ENCODE measurements at regions not wholly inside any gene's neighbourhood (a gene's known extent, or its start where the extent isn't known, plus 50 kb on each side); places are given as distances from the start of the nearest gene placed in this dataset.
"Not testable (repeated sequence)": the region's sequence is repeated elsewhere in the genome, so short reads cannot be mapped to it uniquely, and the experiment has no call there.

- no peak for DNase-seq
- Histone ChIP-seq H3K4me3 (ENCODE audit: low read length) (no peak overlapping the region), H3K9me3 (ENCODE audit: low read length) (no peaks in the 10 kb centered on the region), H3K27ac (ENCODE audit: low read length) (no peak overlapping the region), H3K9ac (ENCODE audit: low read length) (no peak overlapping the region), H3K36me3 (ENCODE audit: low read depth, low read length) (no peaks in the 10 kb centered on the region), H3K27me3 (ENCODE audit: low read length) (no peaks in the 10 kb centered on the region), H4K20me1 (ENCODE audit: low read length) (no peaks in the 10 kb centered on the region), H2AFZ (ENCODE audit: low read length) (no peak overlapping the region), H3K4me2 (ENCODE audit: low read length) (no peak overlapping the region), H3K9me2 (replicated peaks; ENCODE audit: low read length) (no peaks in the 10 kb centered on the region), H3K79me2 (ENCODE audit: low read length) (no peaks in the 10 kb centered on the region), H3F3A (ENCODE audit: low read length, unreplicated experiment) (no peaks in the 10 kb centered on the region), H3K4me1 (ENCODE audit: insufficient read depth, low read length) (no peaks in the 10 kb centered on the region)
- ATAC-seq = no peak
- ChIA-PET POLR2A (ENCODE audit: unreplicated experiment) (no interaction called here), CTCF (no interaction called here)
- TF ChIP-seq EZH2phosphoT487 (IDR thresholded peaks at IDR 0.05; ENCODE audit: borderline replicate concordance, low read length) (no peak), CTCF (conservative IDR thresholded peaks at IDR 0.05; ENCODE audit: low read depth, low read length) (no peak), EZH2 (IDR thresholded peaks at IDR 0.05; ENCODE audit: low read length, unreplicated experiment) (no peak)
- intact Hi-C loops (cut with micrococcal nuclease) = no loop called here
- BruUV-seq (replicated peaks) = no TSS peak
These were observed 107.5 kb upstream of the SYT10 start for GRCh38 chr12:33547084-33547483.

- H3K36me3 ChIP-seq (ENCODE audit: low read depth, low read length); BruUV-seq (replicated peaks); H3K27ac ChIP-seq (ENCODE audit: low read length); CTCF ChIA-PET; DNase-seq; intact Hi-C loops (cut with micrococcal nuclease); H3K4me1 ChIP-seq (ENCODE audit: insufficient read depth, low read length); H3K4me2 ChIP-seq (ENCODE audit: low read length); H3K9me2 ChIP-seq (replicated peaks; ENCODE audit: low read length); H3K4me3 ChIP-seq (ENCODE audit: low read length); H3K79me2 ChIP-seq (ENCODE audit: low read length); H3K9ac ChIP-seq (ENCODE audit: low read length); ATAC-seq; H3F3A ChIP-seq (ENCODE audit: low read length, unreplicated experiment); H3K27me3 ChIP-seq (ENCODE audit: low read length); H2AFZ ChIP-seq (ENCODE audit: low read length); H4K20me1 ChIP-seq (ENCODE audit: low read length); H3K9me3 ChIP-seq (ENCODE audit: low read length); POLR2A ChIA-PET (ENCODE audit: unreplicated experiment): not testable (repeated sequence)
These were observed 110.6 kb upstream of the SYT10 start for GRCh38 chr12:33550214-33550613.

DNA sequence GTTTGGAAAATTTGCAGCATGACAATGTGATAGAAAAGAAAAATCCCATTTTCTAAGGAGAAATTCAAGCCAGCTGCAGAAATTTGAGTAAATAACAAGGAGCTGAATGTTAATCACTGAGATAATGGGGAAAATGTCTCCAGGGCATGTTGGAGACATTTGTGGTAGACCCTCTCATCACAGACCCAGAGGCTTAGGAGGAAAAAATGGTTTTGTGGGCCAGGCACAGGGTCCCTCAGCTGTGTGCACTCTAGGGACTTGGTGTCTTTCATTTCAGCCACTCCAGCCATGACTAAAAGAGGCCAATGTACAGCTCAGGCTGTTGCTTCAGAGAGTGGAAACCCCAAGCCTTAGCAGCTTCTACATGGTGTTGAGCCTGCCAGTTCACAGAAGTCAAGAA is 111.4 kb upstream of the SYT10 start:
- Histone ChIP-seq H3K4me1 (ENCODE audit: insufficient read depth, low read length) (no peaks in the 10 kb centered on the region), H2AFZ (ENCODE audit: low read length) (no peak overlapping the region), H3K9me3 (ENCODE audit: low read length) (no peaks in the 10 kb centered on the region), H3K4me3 (ENCODE audit: low read length) (no peak overlapping the region), H3K36me3 (ENCODE audit: low read depth, low read length) (no peaks in the 10 kb centered on the region), H3K79me2 (ENCODE audit: low read length) (no peaks in the 10 kb centered on the region), H3K27me3 (ENCODE audit: low read length) (no peaks in the 10 kb centered on the region), H3F3A (ENCODE audit: low read length, unreplicated experiment) (no peaks in the 10 kb centered on the region), H4K20me1 (ENCODE audit: low read length) (no peaks in the 10 kb centered on the region), H3K9me2 (replicated peaks; ENCODE audit: low read length) (no peaks in the 10 kb centered on the region), H3K27ac (ENCODE audit: low read length) (no peak overlapping the region), H3K9ac (ENCODE audit: low read length) (no peak overlapping the region), H3K4me2 (ENCODE audit: low read length) (no peak overlapping the region)
- ChIA-PET CTCF (no interaction called here), POLR2A (ENCODE audit: unreplicated experiment) (no interaction called here)
- DNase-seq (no peak), ATAC-seq (no peak)
- no TSS peak for BruUV-seq (replicated peaks)
- intact Hi-C loops (cut with micrococcal nuclease) = no loop called here
- no peak for TF ChIP-seq EZH2 (IDR thresholded peaks at IDR 0.05; ENCODE audit: low read length, unreplicated experiment)
- no peak for TF ChIP-seq CTCF (conservative IDR thresholded peaks at IDR 0.05; ENCODE audit: low read depth, low read length)
- TF ChIP-seq EZH2phosphoT487 (IDR thresholded peaks at IDR 0.05; ENCODE audit: borderline replicate concordance, low read length) = no peak

All from PC-3 (cell line).